GM18507 (cell line): ENCODE measurements at regions not wholly inside any gene's neighbourhood (a gene's known extent, or its start where the extent isn't known, plus 50 kb on each side); places are given as distances from the start of the nearest gene placed in this dataset.

ENCODE experiments used
- DNase-seq: peaks from one replicate; pipeline ENCODE4 v3.0.0; 2011; ENCODE audit warnings: low read depth; ENCODE audit not compliant: insufficient read length; ENCODE audit errors: extremely low spot score
- FAIRE-seq: peaks from 2 replicates; lab custom pipeline; 2011; peaks lifted over from hg19 to GRCh38; lab: Jason Lieb, UNC

- DNase-seq (no peak), FAIRE-seq (no peak)
Observed at GRCh38 chr12:58381546-58381945, 440.2 kb downstream of the ATP23 start.

GRCh38 chr12:58384196-58384595 is 442.8 kb downstream of the ATP23 start:
- no peak for FAIRE-seq
- DNase-seq = no peak

- FAIRE-seq (no peak), DNase-seq (no peak)
Observed at GRCh38 chr12:58386136-58386535, 444.8 kb downstream of the ATP23 start.

GRCh38 chr12:58387199-58387598 is 445.8 kb downstream of the ATP23 start:
- FAIRE-seq (no peak), DNase-seq (no peak)

GRCh38 chr12:58388261-58388660 is 446.9 kb downstream of the ATP23 start:
- FAIRE-seq (no peak), DNase-seq (no peak)

- DNase-seq = no peak
Observed at GRCh38 chr12:58393152-58393551, 451.8 kb downstream of the ATP23 start.

GRCh38 chr12:58395056-58395455 is 453.7 kb downstream of the ATP23 start:
- FAIRE-seq (no peak), DNase-seq (no peak)

More at GRCh38 chr12:58393152-58393551, 451.8 kb downstream of the ATP23 start:
- FAIRE-seq = no peak

GRCh38 chr12:58395470-58395869 is 454.1 kb downstream of the ATP23 start:
- no peak for DNase-seq
- no peak for FAIRE-seq

- FAIRE-seq (no peak), DNase-seq (no peak)
Observed at GRCh38 chr12:58396239-58396638, 454.9 kb downstream of the ATP23 start.

GRCh38 chr12:58405363-58405762 is 464.0 kb downstream of the ATP23 start:
- DNase-seq (no peak), FAIRE-seq (no peak)

- no peak for DNase-seq
- FAIRE-seq = no peak
Observed at GRCh38 chr12:58408516-58408915, 467.1 kb downstream of the ATP23 start.

GRCh38 chr12:58412461-58413060 is 471.2 kb downstream of the ATP23 start:
- FAIRE-seq = no peak

GRCh38 chr12:58413794-58414193 is 472.4 kb downstream of the ATP23 start:
- FAIRE-seq (no peak), DNase-seq (no peak)

More at GRCh38 chr12:58412461-58413060, 471.2 kb downstream of the ATP23 start:
- DNase-seq = no peak

- FAIRE-seq = no peak
- no peak for DNase-seq
Observed at GRCh38 chr12:58414398-58414871, 473.1 kb downstream of the ATP23 start.

GRCh38 chr12:58415716-58416115 is 474.3 kb downstream of the ATP23 start:
- FAIRE-seq (no peak), DNase-seq (no peak)

- DNase-seq (no peak), FAIRE-seq (no peak)
Observed at GRCh38 chr12:58416236-58416635, 474.9 kb downstream of the ATP23 start.

GRCh38 chr12:58419196-58419760 is 477.9 kb downstream of the ATP23 start:
- FAIRE-seq (no peak), DNase-seq (no peak)

GRCh38 chr12:58419905-58420304 is 478.5 kb downstream of the ATP23 start:
- DNase-seq = no peak

GRCh38 chr12:58420503-58420902 is 479.1 kb downstream of the ATP23 start:
- DNase-seq (no peak), FAIRE-seq (no peak)

More at GRCh38 chr12:58419905-58420304, 478.5 kb downstream of the ATP23 start:
- no peak for FAIRE-seq

GRCh38 chr12:58421990-58422389 is 480.6 kb downstream of the ATP23 start:
- FAIRE-seq (no peak), DNase-seq (no peak)

GRCh38 chr12:58424735-58425392 is 483.5 kb downstream of the ATP23 start:
- peak; percentile 67 for FAIRE-seq

More at GRCh38 chr12:58424735-58425392, 483.5 kb downstream of the ATP23 start:
- DNase-seq = no peak
